ENCODE measurements at regions not wholly inside any gene's neighbourhood (a gene's known extent, or its start where the extent isn't known, plus 50 kb on each side); places are given as distances from the start of the nearest gene placed in this dataset.

- H3K27ac ChIP-seq: no peak overlapping the region
- TF ChIP-seq POLR2A (IDR thresholded peaks at IDR 0.05) (no peak), EP300 (IDR thresholded peaks at IDR 0.05) (no peak), POLR2AphosphoS5 (IDR thresholded peaks at IDR 0.05) (no peak)
- TF ChIP-seq, protein P1, sequence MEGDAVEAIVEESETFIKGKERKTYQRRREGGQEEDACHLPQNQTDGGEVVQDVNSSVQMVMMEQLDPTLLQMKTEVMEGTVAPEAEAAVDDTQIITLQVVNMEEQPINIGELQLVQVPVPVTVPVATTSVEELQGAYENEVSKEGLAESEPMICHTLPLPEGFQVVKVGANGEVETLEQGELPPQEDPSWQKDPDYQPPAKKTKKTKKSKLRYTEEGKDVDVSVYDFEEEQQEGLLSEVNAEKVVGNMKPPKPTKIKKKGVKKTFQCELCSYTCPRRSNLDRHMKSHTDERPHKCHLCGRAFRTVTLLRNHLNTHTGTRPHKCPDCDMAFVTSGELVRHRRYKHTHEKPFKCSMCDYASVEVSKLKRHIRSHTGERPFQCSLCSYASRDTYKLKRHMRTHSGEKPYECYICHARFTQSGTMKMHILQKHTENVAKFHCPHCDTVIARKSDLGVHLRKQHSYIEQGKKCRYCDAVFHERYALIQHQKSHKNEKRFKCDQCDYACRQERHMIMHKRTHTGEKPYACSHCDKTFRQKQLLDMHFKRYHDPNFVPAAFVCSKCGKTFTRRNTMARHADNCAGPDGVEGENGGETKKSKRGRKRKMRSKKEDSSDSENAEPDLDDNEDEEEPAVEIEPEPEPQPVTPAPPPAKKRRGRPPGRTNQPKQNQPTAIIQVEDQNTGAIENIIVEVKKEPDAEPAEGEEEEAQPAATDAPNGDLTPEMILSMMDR (IDR thresholded peaks at IDR 0.05): no peak
- no peaks in the 10 kb centered on the region for H3K9me3 ChIP-seq
- H3K27me3 ChIP-seq: peaks cover 0 to 21% (median 0%) of the 10 kb centered on the region in 3 donors
- intact Hi-C loops (cut with DNase I; ENCODE audit: low total_unique reads): no loop called here
- no peaks in the 10 kb centered on the region for H3K4me1 ChIP-seq
- no peak overlapping the region for H3K4me3 ChIP-seq
- H3K36me3 ChIP-seq: no peaks in the 10 kb centered on the region
- DNase-seq: no peak
- whole genome bisulfite sequencing, 5 donors: 78 to 87% (median 84%) methylated on average over 5 of the region's 5 CpGs
These were observed 150.2 kb downstream of the CDH26 start for GRCh38 chr20:60108397-60108796.

DNA sequence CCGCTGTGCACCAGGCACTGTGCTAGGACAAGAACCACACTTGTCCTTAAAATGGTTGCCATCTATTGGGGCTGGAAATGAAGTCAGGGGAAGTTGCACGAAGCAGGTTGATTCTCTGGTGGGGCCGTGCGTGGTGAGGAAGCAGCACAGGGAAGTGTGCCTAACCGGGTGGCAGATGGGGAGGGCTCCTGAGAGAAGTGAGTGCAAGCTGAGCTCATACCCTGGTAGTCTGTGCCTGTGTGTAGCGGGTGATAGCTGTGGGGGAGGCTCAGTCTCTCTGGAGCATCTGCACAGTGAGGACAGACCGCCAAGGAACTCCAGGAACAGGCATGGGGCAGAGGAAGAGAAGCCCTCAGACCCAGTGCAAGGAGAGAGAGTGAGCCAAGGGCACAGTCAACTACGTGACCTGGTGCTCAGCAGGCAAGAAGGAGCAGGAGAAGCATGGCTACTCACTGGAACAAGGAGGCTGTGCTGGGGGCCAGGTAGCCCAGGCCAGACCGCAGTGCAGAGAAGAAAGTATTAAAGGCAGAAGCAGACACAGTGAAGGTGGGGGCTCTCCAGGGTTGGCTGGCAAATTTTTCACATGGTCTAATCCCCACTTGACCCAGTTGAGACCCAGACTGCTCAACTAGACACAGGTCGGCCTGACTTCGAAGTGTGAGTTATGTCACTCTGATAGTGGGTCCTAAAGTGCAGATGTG is 155.0 kb downstream of the CDH26 start:
- TF ChIP-seq POLR2AphosphoS5 (IDR thresholded peaks at IDR 0.05) (no peak), POLR2A (IDR thresholded peaks at IDR 0.05) (no peak), EP300 (IDR thresholded peaks at IDR 0.05) (no peak)
- TF ChIP-seq, protein P1 (IDR thresholded peaks at IDR 0.05): no peak
- H3K4me3 ChIP-seq: no peak overlapping the region
- H3K36me3 ChIP-seq: no peaks in the 10 kb centered on the region
- 77 to 87% (median 82%) methylated on average over 11 of the region's 11 CpGs for WGBS, 5 donors
- H3K9me3 ChIP-seq: no peaks in the 10 kb centered on the region
- no peak overlapping the region for H3K27ac ChIP-seq
- peaks cover 0 to 34% (median 0%) of the 10 kb centered on the region in 3 donors for H3K27me3 ChIP-seq
- intact Hi-C loops (cut with DNase I; ENCODE audit: low total_unique reads): no loop called here
- no peaks in the 10 kb centered on the region for H3K4me1 ChIP-seq
- DNase-seq: no peak

DNA sequence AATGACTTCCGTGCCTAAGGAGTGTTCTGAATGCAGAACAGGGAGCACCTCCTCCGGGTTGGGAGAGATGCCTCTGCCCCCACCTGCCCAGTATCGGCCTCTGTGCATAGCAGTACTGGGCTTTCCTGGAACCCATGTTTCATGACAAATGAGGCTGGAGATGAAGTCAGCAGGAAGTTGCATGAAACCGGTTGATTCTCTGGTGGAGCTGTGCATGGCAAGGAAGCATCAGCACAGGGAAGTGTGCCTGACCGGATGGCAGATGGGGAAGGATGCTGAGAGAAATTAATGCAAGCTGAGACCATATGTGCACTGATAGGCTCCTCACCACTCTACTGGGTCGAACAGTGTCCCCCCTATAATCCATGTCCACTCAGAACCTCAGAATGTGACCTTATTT is 155.5 kb downstream of the CDH26 start:
- H3K4me1 ChIP-seq: no peaks in the 10 kb centered on the region
- H3K27ac ChIP-seq: no peak overlapping the region
- TF ChIP-seq POLR2AphosphoS5 (IDR thresholded peaks at IDR 0.05): no peak
- TF ChIP-seq, protein P1 (IDR thresholded peaks at IDR 0.05): no peak
- no peak for TF ChIP-seq EP300 (IDR thresholded peaks at IDR 0.05)
- TF ChIP-seq POLR2A (IDR thresholded peaks at IDR 0.05): no peak
- intact Hi-C loops (cut with DNase I; ENCODE audit: low total_unique reads): no loop called here
- no peaks in the 10 kb centered on the region for H3K36me3 ChIP-seq
- H3K4me3 ChIP-seq: no peak overlapping the region
- peaks cover 0 to 40% (median 0%) of the 10 kb centered on the region in 3 donors for H3K27me3 ChIP-seq
- peak in 1 of 2 donors; percentile 15 for DNase-seq
- WGBS, 5 donors: 72 to 85% (median 80%) methylated on average over 6 of the region's 6 CpGs
- H3K9me3 ChIP-seq: no peaks in the 10 kb centered on the region

DNA sequence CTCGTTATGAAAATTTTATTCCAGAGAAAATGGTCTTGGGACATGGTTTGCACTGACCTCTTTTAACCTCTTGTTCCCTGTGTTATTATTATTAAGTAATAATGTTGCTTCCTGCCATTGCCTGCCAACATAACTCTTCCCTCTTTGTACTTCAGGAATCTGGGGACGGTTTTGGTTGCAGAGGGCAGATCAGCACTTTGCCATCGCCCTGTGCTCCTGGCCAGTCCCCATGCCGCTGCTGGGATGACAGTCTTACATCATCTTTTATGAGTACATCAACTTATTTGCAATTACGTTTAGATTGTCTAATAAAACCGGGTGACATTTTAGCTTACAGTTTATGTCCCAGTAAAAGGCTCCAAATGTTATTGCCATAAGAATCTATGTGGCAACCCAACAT is 157.2 kb downstream of the CDH26 start:
- peak in 1 of 2 donors; percentile 7 for DNase-seq
- intact Hi-C loops (cut with DNase I; ENCODE audit: low total_unique reads): no loop called here
- Histone ChIP-seq H3K9me3 (no peaks in the 10 kb centered on the region), H3K4me3 (no peak overlapping the region), H3K27ac (no peak overlapping the region), H3K27me3 (peaks cover 0 to 41% (median 0%) of the 10 kb centered on the region in 3 donors), H3K36me3 (no peaks in the 10 kb centered on the region), H3K4me1 (no peaks in the 10 kb centered on the region)
- WGBS, 5 donors: 52 to 71% (median 66%) methylated on average over 6 of the region's 6 CpGs
- TF ChIP-seq POLR2A (IDR thresholded peaks at IDR 0.05) (no peak), EP300 (IDR thresholded peaks at IDR 0.05) (no peak), POLR2AphosphoS5 (IDR thresholded peaks at IDR 0.05) (no peak)
- TF ChIP-seq, protein P1 (IDR thresholded peaks at IDR 0.05): no peak

Measured in stomach (tissue), 8 donors.